Liver (tissue), 8 donors: ENCODE measurements at regions not wholly inside any gene's neighbourhood (a gene's known extent, or its start where the extent isn't known, plus 50 kb on each side); places are given as distances from the start of the nearest gene placed in this dataset.

ENCODE experiments used
- DNase-seq: peaks from one replicate; pipeline ENCODE4 v3.0.0-alpha.2; 2017; ENCODE audit warnings: low spot score
- H3K27ac ChIP-seq, 2 donors: one replicate each; pipeline ENCODE4 v1.7.0; 2013; ENCODE audit warnings: inconsistent platforms in 2 of 2, low read length in 2 of 2, control low read depth in 1 of 2, low read depth in 1 of 2, mild to moderate bottlenecking in 1 of 2
- H3K27me3 ChIP-seq, 4 donors: one replicate each; pipeline versions ENCODE4 v1.6.1 to v1.7.0; 2013; ENCODE audit warnings: low read length in 3 of 4, inconsistent platforms in 1 of 4, mild to moderate bottlenecking in 1 of 4, moderate library complexity in 1 of 4; ENCODE audit not compliant: control insufficient read depth in 4 of 4, insufficient read depth in 4 of 4
- H3K36me3 ChIP-seq, 4 donors: one replicate each; pipeline versions ENCODE4 v1.6.1 to v1.7.0; 2013; ENCODE audit warnings: low read length in 3 of 4, mild to moderate bottlenecking in 3 of 4, low read depth in 1 of 4, moderate library complexity in 1 of 4; ENCODE audit not compliant: control insufficient read depth in 4 of 4, insufficient read depth in 3 of 4
- H3K4me1 ChIP-seq, 4 donors: one replicate each; pipeline versions ENCODE4 v1.6.1 to v1.7.0; 2013; ENCODE audit warnings: low read length in 3 of 4, mild to moderate bottlenecking in 3 of 4, moderate library complexity in 1 of 4; ENCODE audit not compliant: control insufficient read depth in 4 of 4, insufficient read depth in 4 of 4
- H3K4me3 ChIP-seq, 3 donors: one replicate each; pipeline versions ENCODE4 v1.6.1 to v1.7.0; 2013; ENCODE audit warnings: low read length in 3 of 3, control low read depth in 1 of 3, low read depth in 1 of 3, mild to moderate bottlenecking in 1 of 3
- H3K9ac ChIP-seq, 2 donors: one replicate each; pipeline ENCODE4 v1.7.0; 2013; ENCODE audit warnings: low read length in 2 of 2, mild to moderate bottlenecking in 2 of 2, moderate library complexity in 2 of 2, control low read depth in 1 of 2, low read depth in 1 of 2
- H3K9me3 ChIP-seq, 4 donors: one replicate each; pipeline versions ENCODE4 v1.6.1 to v1.7.0; 2013; ENCODE audit warnings: low read length in 3 of 4; ENCODE audit not compliant: control insufficient read depth in 4 of 4
- GABPA ChIP-seq, 2 donors: IDR thresholded peaks in 1 of 2; conservative IDR thresholded peaks in 1 of 2; 2 replicates each; pipeline ENCODE4 v1.6.1; 2016; ENCODE audit warnings: antibody characterized with exemption in 2 of 2, mild to moderate bottlenecking in 1 of 2, moderate library complexity in 1 of 2
- HNF4A ChIP-seq, 2 donors: conservative IDR thresholded peaks; 2 replicates each; pipeline ENCODE4 v1.6.1; 2016; ENCODE audit warnings: antibody characterized with exemption in 2 of 2, mild to moderate bottlenecking in 2 of 2
- HNF4G ChIP-seq: IDR thresholded peaks from 2 replicates; pipeline ENCODE4 v1.6.1; 2016; ENCODE audit warnings: antibody characterized with exemption
- JUND ChIP-seq, 2 donors: IDR thresholded peaks; 2 replicates each; pipeline ENCODE4 v1.6.1; 2016; ENCODE audit warnings: antibody characterized with exemption in 2 of 2
- MAX ChIP-seq: IDR thresholded peaks from 2 replicates; pipeline ENCODE4 v1.6.1; 2016; ENCODE audit warnings: antibody characterized with exemption
- NR2F2 ChIP-seq: IDR thresholded peaks from 2 replicates; pipeline ENCODE4 v1.6.1; 2016; ENCODE audit warnings: antibody characterized with exemption
- RAD21 ChIP-seq, 2 donors: IDR thresholded peaks; 2 replicates each; pipeline ENCODE4 v1.6.1; 2016; ENCODE audit warnings: antibody characterized with exemption in 2 of 2, mild to moderate bottlenecking in 2 of 2
- RXRA ChIP-seq, 2 donors: IDR thresholded peaks; 2 replicates each; pipeline ENCODE4 v1.6.1; 2017 to 2018; ENCODE audit warnings: antibody characterized with exemption in 2 of 2, mild to moderate bottlenecking in 1 of 2
- SP1 ChIP-seq: IDR thresholded peaks from 2 replicates; pipeline ENCODE4 v1.6.1; 2018; ENCODE audit warnings: antibody characterized with exemption, mild to moderate bottlenecking
- YY1 ChIP-seq: IDR thresholded peaks from 2 replicates; pipeline ENCODE4 v1.6.1; 2016; ENCODE audit warnings: antibody characterized with exemption, mild to moderate bottlenecking
- WGBS: extraction: QIAGEN DNeasy Blood & Tissue Kit; methylation state at CpG from one replicate; pipeline ENCODE4 v1.1.7; 2013; 5-methylcytosine and 5-hydroxymethylcytosine counted together
- TF ChIP-seq, protein P1 (sequence below): IDR thresholded peaks from 2 replicates; pipeline ENCODE4 v1.6.1; 2016; ENCODE audit warnings: antibody characterized with exemption, mild to moderate bottlenecking
- TF ChIP-seq, protein P2 (sequence below): IDR thresholded peaks from 2 replicates; pipeline ENCODE4 v1.6.1; 2016; ENCODE audit warnings: antibody characterized with exemption
- TF ChIP-seq, protein P3 (sequence below): fragments of 150-350 bp; IDR thresholded peaks from 2 replicates; pipeline ENCODE4 v1.5.1; 2017; ENCODE audit warnings: improper control_type of control experiment, low read depth, low read length; ENCODE audit not compliant: missing input control
- TF ChIP-seq, protein P4 (sequence below): IDR thresholded peaks from 2 replicates; pipeline ENCODE4 v1.6.1; 2016; ENCODE audit warnings: antibody characterized with exemption
- donor health status: healthy.
- donor health status: healthy.
- donor health status: healthy.
- donor health status: healthy.
- donor health status: healthy.

DNA sequence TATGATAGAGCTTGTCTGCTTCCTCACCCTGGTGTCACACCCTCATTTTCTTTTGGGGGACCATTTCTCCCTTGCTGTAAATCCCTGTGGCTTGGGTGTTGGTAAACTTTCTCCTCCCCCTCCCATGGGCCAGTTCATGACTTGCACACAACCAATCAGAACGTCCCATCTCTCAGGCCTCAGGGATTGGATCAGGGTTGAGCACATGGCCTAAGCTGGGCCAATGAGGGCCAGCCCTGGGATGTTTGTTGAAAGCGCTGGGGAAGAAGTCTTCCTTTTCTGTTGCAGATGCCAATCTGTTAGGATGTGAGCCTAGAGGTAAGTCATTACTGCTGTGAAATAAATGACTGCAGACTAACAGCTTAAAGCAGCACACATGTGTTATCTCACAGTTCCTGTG is 136.7 kb downstream of the AACS start:
- no peak for DNase-seq
- Histone ChIP-seq H3K36me3 (no peaks in the 10 kb centered on the region), H3K4me1 (no peaks in the 10 kb centered on the region), H3K9me3 (no peaks in the 10 kb centered on the region), H3K27ac (no peak overlapping the region), H3K4me3 (no peak overlapping the region), H3K27me3 (peaks cover 0 to 15% (median 0%) of the 10 kb centered on the region in 4 donors), H3K9ac (no peak overlapping the region)
- TF ChIP-seq NR2F2 = no peak
- TF ChIP-seq, protein P1, sequence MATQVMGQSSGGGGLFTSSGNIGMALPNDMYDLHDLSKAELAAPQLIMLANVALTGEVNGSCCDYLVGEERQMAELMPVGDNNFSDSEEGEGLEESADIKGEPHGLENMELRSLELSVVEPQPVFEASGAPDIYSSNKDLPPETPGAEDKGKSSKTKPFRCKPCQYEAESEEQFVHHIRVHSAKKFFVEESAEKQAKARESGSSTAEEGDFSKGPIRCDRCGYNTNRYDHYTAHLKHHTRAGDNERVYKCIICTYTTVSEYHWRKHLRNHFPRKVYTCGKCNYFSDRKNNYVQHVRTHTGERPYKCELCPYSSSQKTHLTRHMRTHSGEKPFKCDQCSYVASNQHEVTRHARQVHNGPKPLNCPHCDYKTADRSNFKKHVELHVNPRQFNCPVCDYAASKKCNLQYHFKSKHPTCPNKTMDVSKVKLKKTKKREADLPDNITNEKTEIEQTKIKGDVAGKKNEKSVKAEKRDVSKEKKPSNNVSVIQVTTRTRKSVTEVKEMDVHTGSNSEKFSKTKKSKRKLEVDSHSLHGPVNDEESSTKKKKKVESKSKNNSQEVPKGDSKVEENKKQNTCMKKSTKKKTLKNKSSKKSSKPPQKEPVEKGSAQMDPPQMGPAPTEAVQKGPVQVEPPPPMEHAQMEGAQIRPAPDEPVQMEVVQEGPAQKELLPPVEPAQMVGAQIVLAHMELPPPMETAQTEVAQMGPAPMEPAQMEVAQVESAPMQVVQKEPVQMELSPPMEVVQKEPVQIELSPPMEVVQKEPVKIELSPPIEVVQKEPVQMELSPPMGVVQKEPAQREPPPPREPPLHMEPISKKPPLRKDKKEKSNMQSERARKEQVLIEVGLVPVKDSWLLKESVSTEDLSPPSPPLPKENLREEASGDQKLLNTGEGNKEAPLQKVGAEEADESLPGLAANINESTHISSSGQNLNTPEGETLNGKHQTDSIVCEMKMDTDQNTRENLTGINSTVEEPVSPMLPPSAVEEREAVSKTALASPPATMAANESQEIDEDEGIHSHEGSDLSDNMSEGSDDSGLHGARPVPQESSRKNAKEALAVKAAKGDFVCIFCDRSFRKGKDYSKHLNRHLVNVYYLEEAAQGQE = no peak
- TF ChIP-seq, protein P2, sequence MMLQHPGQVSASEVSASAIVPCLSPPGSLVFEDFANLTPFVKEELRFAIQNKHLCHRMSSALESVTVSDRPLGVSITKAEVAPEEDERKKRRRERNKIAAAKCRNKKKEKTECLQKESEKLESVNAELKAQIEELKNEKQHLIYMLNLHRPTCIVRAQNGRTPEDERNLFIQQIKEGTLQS = no peak
- no peak for TF ChIP-seq MAX
- TF ChIP-seq HNF4G = no peak
- no peak for TF ChIP-seq RAD21 (IDR thresholded peaks at IDR 0.05)
- no peak for TF ChIP-seq RXRA (IDR thresholded peaks at IDR 0.05)
- TF ChIP-seq YY1 = no peak
- TF ChIP-seq HNF4A (conservative IDR thresholded peaks at IDR 0.05) = no peak
- no peak for TF ChIP-seq JUND (IDR thresholded peaks at IDR 0.05)
- TF ChIP-seq, protein P3, sequence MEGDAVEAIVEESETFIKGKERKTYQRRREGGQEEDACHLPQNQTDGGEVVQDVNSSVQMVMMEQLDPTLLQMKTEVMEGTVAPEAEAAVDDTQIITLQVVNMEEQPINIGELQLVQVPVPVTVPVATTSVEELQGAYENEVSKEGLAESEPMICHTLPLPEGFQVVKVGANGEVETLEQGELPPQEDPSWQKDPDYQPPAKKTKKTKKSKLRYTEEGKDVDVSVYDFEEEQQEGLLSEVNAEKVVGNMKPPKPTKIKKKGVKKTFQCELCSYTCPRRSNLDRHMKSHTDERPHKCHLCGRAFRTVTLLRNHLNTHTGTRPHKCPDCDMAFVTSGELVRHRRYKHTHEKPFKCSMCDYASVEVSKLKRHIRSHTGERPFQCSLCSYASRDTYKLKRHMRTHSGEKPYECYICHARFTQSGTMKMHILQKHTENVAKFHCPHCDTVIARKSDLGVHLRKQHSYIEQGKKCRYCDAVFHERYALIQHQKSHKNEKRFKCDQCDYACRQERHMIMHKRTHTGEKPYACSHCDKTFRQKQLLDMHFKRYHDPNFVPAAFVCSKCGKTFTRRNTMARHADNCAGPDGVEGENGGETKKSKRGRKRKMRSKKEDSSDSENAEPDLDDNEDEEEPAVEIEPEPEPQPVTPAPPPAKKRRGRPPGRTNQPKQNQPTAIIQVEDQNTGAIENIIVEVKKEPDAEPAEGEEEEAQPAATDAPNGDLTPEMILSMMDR = no peak
- TF ChIP-seq GABPA (IDR thresholded peaks at IDR 0.05 in 1 of 2, conservative IDR thresholded peaks at IDR 0.05 in 1 of 2) = no peak
- TF ChIP-seq, protein P4, sequence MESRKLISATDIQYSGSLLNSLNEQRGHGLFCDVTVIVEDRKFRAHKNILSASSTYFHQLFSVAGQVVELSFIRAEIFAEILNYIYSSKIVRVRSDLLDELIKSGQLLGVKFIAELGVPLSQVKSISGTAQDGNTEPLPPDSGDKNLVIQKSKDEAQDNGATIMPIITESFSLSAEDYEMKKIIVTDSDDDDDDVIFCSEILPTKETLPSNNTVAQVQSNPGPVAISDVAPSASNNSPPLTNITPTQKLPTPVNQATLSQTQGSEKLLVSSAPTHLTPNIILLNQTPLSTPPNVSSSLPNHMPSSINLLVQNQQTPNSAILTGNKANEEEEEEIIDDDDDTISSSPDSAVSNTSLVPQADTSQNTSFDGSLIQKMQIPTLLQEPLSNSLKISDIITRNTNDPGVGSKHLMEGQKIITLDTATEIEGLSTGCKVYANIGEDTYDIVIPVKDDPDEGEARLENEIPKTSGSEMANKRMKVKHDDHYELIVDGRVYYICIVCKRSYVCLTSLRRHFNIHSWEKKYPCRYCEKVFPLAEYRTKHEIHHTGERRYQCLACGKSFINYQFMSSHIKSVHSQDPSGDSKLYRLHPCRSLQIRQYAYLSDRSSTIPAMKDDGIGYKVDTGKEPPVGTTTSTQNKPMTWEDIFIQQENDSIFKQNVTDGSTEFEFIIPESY = no peak
- 65% methylated on average over 2 of the region's 2 CpGs for WGBS

- WGBS = 71% methylated on average over 1 of the region's 1 CpG
- TF ChIP-seq, protein P1 = no peak
- TF ChIP-seq RAD21 (IDR thresholded peaks at IDR 0.05) (no peak), SP1 (no peak), JUND (IDR thresholded peaks at IDR 0.05) (no peak)
- no peak for DNase-seq
- H3K9ac ChIP-seq = no peak overlapping the region
- H3K4me3 ChIP-seq = no peak overlapping the region
- no peaks in the 10 kb centered on the region for H3K4me1 ChIP-seq
- H3K9me3 ChIP-seq = no peaks in the 10 kb centered on the region
- peaks cover 0 to 15% (median 0%) of the 10 kb centered on the region in 4 donors for H3K27me3 ChIP-seq
- no peak overlapping the region for H3K27ac ChIP-seq
- H3K36me3 ChIP-seq = no peaks in the 10 kb centered on the region
Observed at GRCh38 chr12:125202421-125202820, 137.2 kb downstream of the AACS start.
